PC-9 (cell line): ENCODE measurements at regions not wholly inside any gene's neighbourhood (a gene's known extent, or its start where the extent isn't known, plus 50 kb on each side); places are given as distances from the start of the nearest gene placed in this dataset.

Source experiments
- BruUV-seq: library from RNA; stranded (reverse); fragments of 400-500 nt; replicated peaks from 2 replicates; lab custom pipeline; 2021; lab: Mats Ljungman, UMichigan
- CTCF ChIA-PET: fragments of 300-600 bp; sonication (Branson Sonifier 250); formaldehyde crosslinking; loops from one replicate; lab custom pipeline; 2022; ENCODE audit warnings: antibody characterized with exemption; lab: Charles Lee
- POLR2A ChIA-PET: fragments of 300-600 bp; sonication (Branson Sonifier 250); formaldehyde crosslinking; loops from one replicate; lab custom pipeline; 2022; ENCODE audit warnings: antibody characterized with exemption; ENCODE audit not compliant: unreplicated experiment; lab: Charles Lee
- DNase-seq, 2 experiments: peaks; one replicate each; pipeline versions ENCODE4 v3.0.0 to v3.0.0-alpha.2; 2015 to 2022; ENCODE audit warnings: mixed read lengths in 1 of 2
- H2AFZ ChIP-seq: fragments of 200-600 bp; sonication (generic); 2 replicates; pipeline ENCODE4 v1.8.1; 2017; ENCODE audit warnings: antibody characterized with exemption
- H3F3A ChIP-seq: fragments of 200-600 bp; sonication (generic); 2 replicates; pipeline ENCODE4 v1.8.1; 2017; ENCODE audit warnings: antibody characterized with exemption, mild to moderate bottlenecking, low read depth; ENCODE audit not compliant: insufficient read depth
- H3K27ac ChIP-seq: fragments of 200-600 bp; sonication (generic); 2 replicates; pipeline ENCODE4 v1.6.1; 2016; ENCODE audit warnings: mixed run types
- H3K27me3 ChIP-seq: fragments of 200-600 bp; sonication (generic); 2 replicates; pipeline ENCODE4 v1.6.1; 2016; ENCODE audit warnings: low read depth, mixed run types; ENCODE audit not compliant: insufficient read depth
- H3K36me3 ChIP-seq: fragments of 200-600 bp; sonication (generic); 2 replicates; pipeline ENCODE4 v1.6.1; 2016; ENCODE audit warnings: low read depth, mixed run types
- H3K4me1 ChIP-seq: fragments of 200-600 bp; sonication (generic); replicated peaks from 2 replicates; pipeline ENCODE4 v1.6.1; 2016; ENCODE audit warnings: mixed run types; ENCODE audit not compliant: insufficient read depth
- H3K4me2 ChIP-seq: fragments of 200-600 bp; sonication (generic); 2 replicates; pipeline ENCODE4 v1.6.1; 2017; ENCODE audit warnings: mixed run types
- H3K4me3 ChIP-seq: fragments of 200-600 bp; sonication (generic); 2 replicates; pipeline ENCODE4 v1.6.1; 2016; ENCODE audit warnings: mixed run types
- H3K79me2 ChIP-seq: fragments of 200-600 bp; sonication (generic); 2 replicates; pipeline ENCODE4 v1.6.1; 2017; ENCODE audit warnings: low read depth, mixed run types
- H3K9me2 ChIP-seq: fragments of 200-600 bp; sonication (generic); 2 replicates; pipeline ENCODE4 v1.8.1; 2017; ENCODE audit warnings: mild to moderate bottlenecking; ENCODE audit not compliant: insufficient read depth
- H3K9me3 ChIP-seq: fragments of 200-600 bp; sonication (generic); 2 replicates; pipeline ENCODE4 v1.8.1; 2016; ENCODE audit warnings: low read depth; ENCODE audit not compliant: insufficient read depth
- H4K20me1 ChIP-seq: fragments of 200-600 bp; sonication (generic); 2 replicates; pipeline ENCODE4 v1.8.1; 2017; ENCODE audit not compliant: insufficient read depth
- EZH2 ChIP-seq: fragments of 200-600 bp; sonication (generic); IDR thresholded peaks from 2 replicates; pipeline ENCODE4 v1.8.0; 2017; ENCODE audit warnings: antibody characterized with exemption, low read depth
- intact Hi-C: fragments of 100-400 bp; cut with micrococcal nuclease; formaldehyde crosslinking; loops from one replicate; pipeline ENCODE4 v1.10.0; 2022; ENCODE audit not compliant: unreplicated experiment
- TF ChIP-seq, protein P1 (sequence below): fragments of 200-600 bp; sonication (generic); conservative IDR thresholded peaks from 2 replicates; pipeline ENCODE4 v1.6.1; 2017; ENCODE audit warnings: mixed run types, antibody characterized with exemption, mild to moderate bottlenecking, moderate library complexity

DNA sequence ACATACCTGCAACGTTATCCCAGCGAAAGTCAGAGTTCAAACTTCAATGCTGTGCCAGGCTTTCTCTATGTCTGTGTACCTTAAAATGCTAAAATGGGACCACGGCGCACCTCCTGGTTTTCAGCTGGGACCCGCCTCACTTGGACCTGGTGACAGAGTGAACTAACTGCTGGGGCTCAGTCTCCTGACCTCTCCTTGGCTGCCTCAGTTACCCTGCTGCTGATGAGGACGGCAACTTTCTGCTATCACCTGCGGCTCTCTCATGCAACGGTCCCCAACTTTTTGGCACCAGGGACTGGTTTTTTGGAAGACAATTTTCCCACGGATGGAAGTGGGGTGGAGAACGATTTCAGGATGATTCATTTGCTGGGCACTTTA, 402.8 kb downstream of the BRD1 start:
- ChIA-PET CTCF (no interaction called here), POLR2A (no interaction called here)
- no peaks in the 10 kb centered on the region for H3K79me2 ChIP-seq
- H3K27me3 ChIP-seq, result peaks cover 99% of the 10 kb centered on the region
- H4K20me1 ChIP-seq, result no peaks in the 10 kb centered on the region
- H3K27ac ChIP-seq, result no peak overlapping the region
- intact Hi-C loops, result no loop called here
- no peak overlapping the region for H3K4me2 ChIP-seq
- no peaks in the 10 kb centered on the region for H3K36me3 ChIP-seq
- no peak overlapping the region for H3K4me3 ChIP-seq
- BruUV-seq, result no TSS peak
- H2AFZ ChIP-seq, result no peak overlapping the region
- no peaks in the 10 kb centered on the region for H3F3A ChIP-seq
- no peak for DNase-seq
- no peaks in the 10 kb centered on the region for H3K9me2 ChIP-seq
- H3K4me1 ChIP-seq, result no peaks in the 10 kb centered on the region
- TF ChIP-seq, protein P1, sequence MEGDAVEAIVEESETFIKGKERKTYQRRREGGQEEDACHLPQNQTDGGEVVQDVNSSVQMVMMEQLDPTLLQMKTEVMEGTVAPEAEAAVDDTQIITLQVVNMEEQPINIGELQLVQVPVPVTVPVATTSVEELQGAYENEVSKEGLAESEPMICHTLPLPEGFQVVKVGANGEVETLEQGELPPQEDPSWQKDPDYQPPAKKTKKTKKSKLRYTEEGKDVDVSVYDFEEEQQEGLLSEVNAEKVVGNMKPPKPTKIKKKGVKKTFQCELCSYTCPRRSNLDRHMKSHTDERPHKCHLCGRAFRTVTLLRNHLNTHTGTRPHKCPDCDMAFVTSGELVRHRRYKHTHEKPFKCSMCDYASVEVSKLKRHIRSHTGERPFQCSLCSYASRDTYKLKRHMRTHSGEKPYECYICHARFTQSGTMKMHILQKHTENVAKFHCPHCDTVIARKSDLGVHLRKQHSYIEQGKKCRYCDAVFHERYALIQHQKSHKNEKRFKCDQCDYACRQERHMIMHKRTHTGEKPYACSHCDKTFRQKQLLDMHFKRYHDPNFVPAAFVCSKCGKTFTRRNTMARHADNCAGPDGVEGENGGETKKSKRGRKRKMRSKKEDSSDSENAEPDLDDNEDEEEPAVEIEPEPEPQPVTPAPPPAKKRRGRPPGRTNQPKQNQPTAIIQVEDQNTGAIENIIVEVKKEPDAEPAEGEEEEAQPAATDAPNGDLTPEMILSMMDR, result no peak
- TF ChIP-seq EZH2, result no peak
- H3K9me3 ChIP-seq, result no peaks in the 10 kb centered on the region

DNA sequence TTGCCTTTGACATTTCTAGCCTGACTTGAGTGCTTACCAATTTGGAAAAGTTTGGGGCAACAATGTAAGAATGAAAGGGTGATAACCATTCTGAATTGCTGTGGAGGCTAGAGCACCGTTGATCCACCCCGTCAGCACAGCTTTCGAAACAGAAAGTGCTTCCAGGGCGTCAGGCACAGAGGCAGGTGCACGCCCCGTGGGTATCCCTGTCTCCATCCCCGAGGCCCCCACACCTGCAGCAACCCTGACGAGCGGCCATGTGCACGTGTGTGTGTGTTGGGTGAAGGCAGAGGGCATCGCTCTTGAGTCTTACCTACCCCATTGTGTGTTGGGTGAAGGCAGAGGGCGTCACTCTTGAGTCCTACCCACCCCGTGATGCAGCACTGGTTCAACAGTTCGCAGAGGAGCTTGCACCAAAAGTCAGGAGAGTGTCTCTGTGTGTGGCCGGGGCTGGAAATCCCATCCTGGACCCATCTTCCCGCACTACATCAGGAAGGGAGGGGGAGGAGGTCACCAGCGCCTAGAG, 404.5 kb downstream of the BRD1 start:
- Histone ChIP-seq H3K27me3 (peaks cover 99% of the 10 kb centered on the region), H3K9me3 (no peaks in the 10 kb centered on the region)
- POLR2A ChIA-PET, result no interaction called here

DNA sequence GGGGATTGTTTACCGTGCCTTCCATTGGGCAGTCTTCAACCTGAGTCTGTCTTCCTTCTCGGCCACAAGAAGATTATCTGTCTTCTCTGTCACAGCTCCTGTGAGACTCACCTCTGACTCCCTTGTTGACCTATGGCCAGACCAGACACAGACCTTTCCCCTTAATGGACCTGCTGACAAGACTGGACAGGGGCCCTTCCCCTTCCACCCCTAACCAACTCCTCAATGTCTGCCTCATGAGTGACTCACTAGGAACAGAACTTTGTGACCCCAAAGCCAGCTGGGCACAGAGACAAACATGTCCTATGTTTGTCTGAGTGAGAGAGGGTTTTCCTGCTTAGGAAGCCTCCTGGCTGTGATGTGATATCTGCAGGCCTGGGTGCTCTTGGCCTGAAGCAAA, 405.0 kb downstream of the BRD1 start:
- Histone ChIP-seq H3K36me3 (no peaks in the 10 kb centered on the region), H3K4me1 (no peaks in the 10 kb centered on the region), H4K20me1 (no peaks in the 10 kb centered on the region), H3K27me3 (peaks cover 99% of the 10 kb centered on the region), H3K9me2 (no peaks in the 10 kb centered on the region), H3K4me2 (no peak overlapping the region), H3K27ac (no peak overlapping the region), H3K79me2 (no peaks in the 10 kb centered on the region), H3F3A (no peaks in the 10 kb centered on the region), H3K9me3 (no peaks in the 10 kb centered on the region), H3K4me3 (no peak overlapping the region), H2AFZ (no peak overlapping the region)
- POLR2A ChIA-PET, result no interaction called here
- CTCF ChIA-PET, result no interaction called here
- no peak for DNase-seq
- no TSS peak for BruUV-seq
- TF ChIP-seq, protein P1, result no peak
- TF ChIP-seq EZH2, result no peak
- intact Hi-C loops, result no loop called here

More for the DNA sequence above, 404.5 kb downstream of the BRD1 start:
- intact Hi-C loops, result no loop called here
- no peaks in the 10 kb centered on the region for H4K20me1 ChIP-seq
- BruUV-seq, result no TSS peak
- CTCF ChIA-PET, result no interaction called here
- H3F3A ChIP-seq, result no peaks in the 10 kb centered on the region
- no peaks in the 10 kb centered on the region for H3K9me2 ChIP-seq
- no peak overlapping the region for H3K27ac ChIP-seq
- TF ChIP-seq EZH2, result no peak
- TF ChIP-seq, protein P1, result no peak
- H3K79me2 ChIP-seq, result no peaks in the 10 kb centered on the region
- H2AFZ ChIP-seq, result no peak overlapping the region
- no peak for DNase-seq
- H3K4me2 ChIP-seq, result no peak overlapping the region
- no peak overlapping the region for H3K4me3 ChIP-seq
- H3K36me3 ChIP-seq, result no peaks in the 10 kb centered on the region
- no peaks in the 10 kb centered on the region for H3K4me1 ChIP-seq
